ENCODE measurements at regions not wholly inside any gene's neighbourhood (a gene's known extent, or its start where the extent isn't known, plus 50 kb on each side); places are given as distances from the start of the nearest gene placed in this dataset.

GRCh38 chr4:106473515-106473914 lies 104.9 kb upstream of the GIMD1 start:
- no CpG with 5 or more reads among the region's 1 CpG for WGBS (ENCODE audit: extremely low coverage, insufficient read length, low lambda C conversion rate)
- H3K27me3 Mint-ChIP-seq (ENCODE audit: low read depth) = no peaks in the 10 kb centered on the region; the same call in 1 of the 2 replicates

More at GRCh38 chr4:106473515-106473914, 104.9 kb upstream of the GIMD1 start:
- no peak overlapping the region for H2AK5ac ChIP-seq (ENCODE audit: insufficient read length, low read length)
- Mint-ChIP-seq H3K27ac (no peak overlapping the region), H3K4me1 (no peaks in the 10 kb centered on the region), H3K9me3 (no peaks in the 10 kb centered on the region; a peak in 2 of 5 replicates), H3K36me3 (ENCODE audit: insufficient read depth in 1 of 3, low read depth in 3 of 3) (no peaks in the 10 kb centered on the region), H3K4me3 (no peak overlapping the region)
- no peak overlapping the region for H2BK5ac ChIP-seq (ENCODE audit: insufficient read length, low read length)
- H3K4ac ChIP-seq (ENCODE audit: low read depth, low read length) = no peak overlapping the region
- H3K79me2 ChIP-seq (ENCODE audit: insufficient read depth, low read length) = no peaks in the 10 kb centered on the region
- no peak overlapping the region for H3K14ac ChIP-seq (ENCODE audit: insufficient read depth, low read length)
- no peak overlapping the region for H2BK12ac ChIP-seq (ENCODE audit: insufficient read length, low read depth, low read length)
- H4K20me1 ChIP-seq (ENCODE audit: control insufficient read depth, insufficient read depth, insufficient read length) = no peaks in the 10 kb centered on the region
- H3K4me1 ChIP-seq (ENCODE audit: insufficient read depth, low read length) = no peaks in the 10 kb centered on the region
- H3K56ac ChIP-seq (ENCODE audit: insufficient read length, low read depth, low read length) = no peak overlapping the region
- H3K4me2 ChIP-seq (ENCODE audit: insufficient read depth, insufficient read length, low read length) = no peak overlapping the region
- H2BK20ac ChIP-seq (ENCODE audit: low read depth, low read length, poor library complexity, severe bottlenecking) = no peak overlapping the region
- H3T11ph ChIP-seq (ENCODE audit: low read length) = no peak overlapping the region
- no peak for DNase-seq
- H3K9ac ChIP-seq (ENCODE audit: extremely low read depth, insufficient read length, low read length) = no peak overlapping the region
- H4K5ac ChIP-seq (ENCODE audit: insufficient read length, low read depth, low read length) = no peak overlapping the region
- no peak overlapping the region for H3K27ac ChIP-seq (ENCODE audit: insufficient read length, low read depth, low read length)
- no peak overlapping the region for H3K18ac ChIP-seq (ENCODE audit: insufficient read length, low read depth, low read length)
- TF ChIP-seq CTCF (conservative IDR thresholded peaks at IDR 0.05) = no peak
- H2AFZ ChIP-seq (ENCODE audit: low read length) = no peak overlapping the region
- H4K8ac ChIP-seq (replicated peaks; ENCODE audit: insufficient read length, low read depth, low read length) = no peak overlapping the region
- H2BK15ac ChIP-seq (ENCODE audit: low read depth, low read length) = no peak overlapping the region
- no peak overlapping the region for H2BK120ac ChIP-seq (ENCODE audit: low read depth, low read length, poor library complexity, severe bottlenecking)
- H3K79me1 ChIP-seq (ENCODE audit: insufficient read depth, low read depth, low read length, poor library complexity, severe bottlenecking) = no peaks in the 10 kb centered on the region
- no peaks in the 10 kb centered on the region for H3K27me3 ChIP-seq (ENCODE audit: insufficient read depth, low read length)
- no peaks in the 10 kb centered on the region for H3K9me3 ChIP-seq (ENCODE audit: control insufficient read depth, low read depth, low read length)
- no peak overlapping the region for H4K91ac ChIP-seq (ENCODE audit: insufficient read length, low read depth, low read length)
- H3K23ac ChIP-seq (ENCODE audit: insufficient read length, low read depth, low read length) = no peak overlapping the region
- no peaks in the 10 kb centered on the region for H3K23me2 ChIP-seq (ENCODE audit: insufficient read length, low read depth, low read length, poor library complexity, severe bottlenecking)

All from H9 (cell line).